DND-41 (cell line): ENCODE measurements at regions not wholly inside any gene's neighbourhood (a gene's known extent, or its start where the extent isn't known, plus 50 kb on each side); places are given as distances from the start of the nearest gene placed in this dataset.
"Not testable (repeated sequence)": the region's sequence is repeated elsewhere in the genome, so short reads cannot be mapped to it uniquely, and the experiment has no call there.

Experiments
- ATAC-seq: fragments of 200-7000 bp; cut with Tn5 transposase; 3 replicates; pipeline ENCODE4 v1.9.1; 2021; ENCODE audit warnings: low read depth; ENCODE audit not compliant: insufficient read depth
- DNase-seq: peaks from one replicate; pipeline ENCODE4 v3.0.0-alpha.2; 2020
- H2AFZ ChIP-seq: 2 replicates; pipeline ENCODE4 v1.6.0; 2012; ENCODE audit warnings: low read depth, low read length
- H3K27ac ChIP-seq: 2 replicates; pipeline ENCODE4 v1.5.1; 2012; ENCODE audit warnings: low read length, inconsistent platforms
- H3K27me3 ChIP-seq: fragments of 200-600 bp; sonication (generic); 2 replicates; pipeline ENCODE4 v1.6.0; 2012; ENCODE audit warnings: low read length, mild to moderate bottlenecking, inconsistent platforms; ENCODE audit not compliant: insufficient read depth, poor library complexity
- H3K36me3 ChIP-seq: 2 replicates; pipeline ENCODE4 v1.5.1; 2012; ENCODE audit warnings: low read length, inconsistent platforms; ENCODE audit not compliant: insufficient read depth
- H3K4me1 ChIP-seq: 2 replicates; pipeline ENCODE4 v1.5.1; 2012; ENCODE audit warnings: mild to moderate bottlenecking, low read length; ENCODE audit not compliant: insufficient read depth
- H3K4me2 ChIP-seq: 2 replicates; pipeline ENCODE4 v1.6.0; 2012; ENCODE audit warnings: mild to moderate bottlenecking, moderate library complexity, low read length, inconsistent platforms; ENCODE audit not compliant: insufficient read depth
- H3K4me3 ChIP-seq, 2 experiments: fragments of 200-600 bp in 1 of 2; shearing (Covaris generic) in 1 of 2; 2 replicates each; pipeline ENCODE4 v1.5.1; 2012 to 2016; ENCODE audit warnings: inconsistent platforms in 2 of 2, low read length in 2 of 2, mild to moderate bottlenecking in 2 of 2, low read depth in 1 of 2, moderate library complexity in 1 of 2
- H3K79me2 ChIP-seq: 2 replicates; pipeline ENCODE4 v1.6.0; 2012; ENCODE audit warnings: low read length, inconsistent platforms; ENCODE audit not compliant: insufficient read depth
- H3K9ac ChIP-seq: 2 replicates; pipeline ENCODE4 v1.6.0; 2012; ENCODE audit warnings: low read depth, mild to moderate bottlenecking, inconsistent platforms, low read length, moderate library complexity
- H3K9me3 ChIP-seq: 2 replicates; pipeline ENCODE4 v1.5.1; 2012; ENCODE audit warnings: low read length, moderate library complexity, mild to moderate bottlenecking, inconsistent platforms; ENCODE audit not compliant: insufficient read depth, severe bottlenecking
- H4K20me1 ChIP-seq: 2 replicates; pipeline ENCODE4 v1.6.0; 2012; ENCODE audit warnings: low read length; ENCODE audit not compliant: insufficient read depth
- CTCF ChIP-seq: IDR thresholded peaks from 2 replicates; pipeline ENCODE4 v1.5.1; 2012; ENCODE audit warnings: borderline replicate concordance, low read length, moderate library complexity, mild to moderate bottlenecking; ENCODE audit not compliant: poor library complexity, severe bottlenecking; ENCODE audit errors: extremely low read depth
- EZH2 ChIP-seq: IDR thresholded peaks from 3 replicates; pipeline ENCODE4 v1.6.1; 2012; ENCODE audit warnings: borderline replicate concordance, low read depth, mild to moderate bottlenecking, moderate library complexity, low read length, inconsistent platforms; ENCODE audit not compliant: severe bottlenecking

- no peaks in the 10 kb centered on the region for H3K79me2 ChIP-seq
- no peak for ATAC-seq
- TF ChIP-seq CTCF = no peak
- TF ChIP-seq EZH2 = no peak
- H3K27ac ChIP-seq = no peak overlapping the region
- no peak overlapping the region for H2AFZ ChIP-seq
- no peak overlapping the region for H3K4me2 ChIP-seq
- H3K9ac ChIP-seq = no peak overlapping the region
- no peak overlapping the region for H3K4me3 ChIP-seq
- no peaks in the 10 kb centered on the region for H3K9me3 ChIP-seq
- no peak for DNase-seq
- no peaks in the 10 kb centered on the region for H3K4me1 ChIP-seq
- H4K20me1 ChIP-seq = no peaks in the 10 kb centered on the region
- no peaks in the 10 kb centered on the region for H3K36me3 ChIP-seq
- H3K27me3 ChIP-seq = peaks cover 13% of the 10 kb centered on the region
Measured at GRCh38 chr11:123338997-123339752, 90.9 kb upstream of the GRAMD1B start.

GRCh38 chr11:123338266-123338800 lies 91.7 kb upstream of the GRAMD1B start:
- Histone ChIP-seq H3K79me2 (no peaks in the 10 kb centered on the region), H3K36me3 (no peaks in the 10 kb centered on the region), H3K27ac (no peak overlapping the region), H3K9me3 (no peaks in the 10 kb centered on the region), H3K4me3 (no peak overlapping the region), H2AFZ (no peak overlapping the region), H4K20me1 (no peaks in the 10 kb centered on the region), H3K4me2 (no peak overlapping the region), H3K9ac (no peak overlapping the region), H3K4me1 (no peaks in the 10 kb centered on the region), H3K27me3 (peaks cover 13% of the 10 kb centered on the region)
- ATAC-seq (no peak), DNase-seq (no peak)
- no peak for TF ChIP-seq EZH2
- no peak for TF ChIP-seq CTCF

GRCh38 chr11:123334925-123335324 lies 95.1 kb upstream of the GRAMD1B start:
- no peaks in the 10 kb centered on the region for H3K36me3 ChIP-seq
- H3K4me3 ChIP-seq = no peak overlapping the region
- ATAC-seq (no peak), DNase-seq (no peak)
- no peaks in the 10 kb centered on the region for H3K4me1 ChIP-seq
- no peak overlapping the region for H3K27ac ChIP-seq
- H3K4me2 ChIP-seq = no peak overlapping the region
- no peaks in the 10 kb centered on the region for H3K9me3 ChIP-seq
- peaks cover 13% of the 10 kb centered on the region for H3K27me3 ChIP-seq
- TF ChIP-seq EZH2 (no peak), CTCF (no peak)
- no peak overlapping the region for H3K9ac ChIP-seq
- no peaks in the 10 kb centered on the region for H4K20me1 ChIP-seq
- H3K79me2 ChIP-seq = no peaks in the 10 kb centered on the region
- no peak overlapping the region for H2AFZ ChIP-seq

- not testable (repeated sequence) for DNase-seq, H3K9ac ChIP-seq, H3K4me1 ChIP-seq, ATAC-seq, H3K27ac ChIP-seq, H2AFZ ChIP-seq, H3K36me3 ChIP-seq, H3K9me3 ChIP-seq, H4K20me1 ChIP-seq, H3K4me2 ChIP-seq, H3K4me3 ChIP-seq, H3K79me2 ChIP-seq
- peaks cover 14% of the 10 kb centered on the region for H3K27me3 ChIP-seq
Measured at GRCh38 chr11:123332577-123332976, 97.5 kb upstream of the GRAMD1B start.
